SK-N-SH (cell line): ENCODE measurements at regions not wholly inside any gene's neighbourhood (a gene's known extent, or its start where the extent isn't known, plus 50 kb on each side); places are given as distances from the start of the nearest gene placed in this dataset.

Experiments
- CTCF ChIA-PET: fragments of 300-600, 350-600 bp; formaldehyde crosslinking; extraction: SDS; loops from one replicate; lab custom pipeline; 2021; lab: Yijun Ruan, JAX
- POLR2A ChIA-PET: fragments of 350-600 bp; sonication (Branson Sonifier 250); formaldehyde crosslinking; extraction: SDS; loops from one replicate; lab custom pipeline; 2020; ENCODE audit warnings: antibody characterized with exemption, inconsistent platforms; lab: Yijun Ruan, JAX
- DNase-seq: peaks from one replicate; pipeline ENCODE4 v3.0.0; 2012
- H2AFZ ChIP-seq: fragments of 200-600 bp; sonication (generic); 2 replicates; pipeline ENCODE4 v1.8.1; 2016; ENCODE audit warnings: antibody characterized with exemption, mild to moderate bottlenecking, low read depth
- H3F3A ChIP-seq: fragments of 200-600 bp; sonication (generic); replicated peaks from 2 replicates; pipeline ENCODE3; 2016; ENCODE audit warnings: antibody characterized with exemption, mild to moderate bottlenecking; ENCODE audit not compliant: insufficient read depth
- H3K27ac ChIP-seq, 2 experiments: fragments of 200-500 bp in 1 of 2; fragments of 200-600 bp in 1 of 2; sonication (Bioruptor generic) in 1 of 2; sonication (generic), shearing (Covaris generic) in 1 of 2; 2 replicates each; pipeline versions ENCODE4 v1.5.1 to v1.6.1; 2014 to 2016; ENCODE audit warnings: low read depth in 2 of 2, inconsistent platforms in 1 of 2, low read length in 1 of 2, mild to moderate bottlenecking in 1 of 2, mixed read lengths in 1 of 2
- H3K27me3 ChIP-seq: fragments of 200-600 bp; sonication (generic), shearing (Covaris generic); 2 replicates; pipeline ENCODE4 v1.6.1; 2016; ENCODE audit warnings: mixed run types; ENCODE audit not compliant: insufficient read depth
- H3K36me3 ChIP-seq, 2 experiments: fragments of 200-500 bp in 1 of 2; fragments of 200-600 bp in 1 of 2; sonication (Bioruptor generic) in 1 of 2; sonication (generic) in 1 of 2; replicated peaks in 1 of 2; 2 replicates each; pipeline versions ENCODE3 to v1.5.1; 2014 to 2016; ENCODE audit warnings: low read length in 1 of 2, mild to moderate bottlenecking in 1 of 2; ENCODE audit not compliant: insufficient read depth in 2 of 2, control insufficient read depth in 1 of 2
- H3K4me1 ChIP-seq, 2 experiments: fragments of 200-500 bp in 1 of 2; fragments of 200-600 bp in 1 of 2; sonication (Bioruptor generic) in 1 of 2; sonication (generic), shearing (Covaris generic) in 1 of 2; 2 replicates each; pipeline versions ENCODE4 v1.5.1 to v1.6.1; 2014 to 2016; ENCODE audit warnings: low read depth in 1 of 2, low read length in 1 of 2, mixed run types in 1 of 2; ENCODE audit not compliant: insufficient read depth in 2 of 2, control insufficient read depth in 1 of 2
- H3K4me2 ChIP-seq: fragments of 200-600 bp; sonication (generic), shearing (Covaris generic); 2 replicates; pipeline ENCODE4 v1.6.1; 2017; ENCODE audit warnings: mixed run types
- H3K4me3 ChIP-seq, 2 experiments: fragments of 200-500 bp in 1 of 2; fragments of 200-600 bp in 1 of 2; sonication (Bioruptor generic) in 1 of 2; sonication (generic), shearing (Covaris generic) in 1 of 2; 2 replicates each; pipeline versions ENCODE4 v1.5.1 to v1.8.1; 2014 to 2016; ENCODE audit warnings: low read depth in 2 of 2, inconsistent platforms in 1 of 2, low read length in 1 of 2, mild to moderate bottlenecking in 1 of 2, mixed read lengths in 1 of 2, moderate library complexity in 1 of 2
- H3K79me2 ChIP-seq: fragments of 200-600 bp; sonication (generic); 2 replicates; pipeline ENCODE4 v1.8.1; 2017; ENCODE audit warnings: mild to moderate bottlenecking; ENCODE audit not compliant: insufficient read depth
- H3K9ac ChIP-seq: fragments of 200-600 bp; sonication (generic); 2 replicates; pipeline ENCODE4 v1.6.1; 2017; ENCODE audit warnings: mixed run types
- H3K9me2 ChIP-seq: fragments of 200-600 bp; sonication (generic); 2 replicates; pipeline ENCODE4 v1.6.1; 2017; ENCODE audit warnings: mixed run types
- H3K9me3 ChIP-seq: fragments of 200-600 bp; sonication (generic); 2 replicates; pipeline ENCODE4 v1.6.1; 2017; ENCODE audit warnings: mixed run types, mild to moderate bottlenecking, moderate library complexity
- H4K20me1 ChIP-seq: fragments of 200-600 bp; sonication (generic); 2 replicates; pipeline ENCODE4 v1.6.1; 2017; ENCODE audit warnings: mild to moderate bottlenecking, mixed run types; ENCODE audit not compliant: insufficient read depth
- CHD2 ChIP-seq: fragments of 150-350 bp; IDR thresholded peaks from 2 replicates; pipeline ENCODE4 v1.6.1; 2018; ENCODE audit warnings: low read length; ENCODE audit not compliant: partially characterized antibody
- FOSL2 ChIP-seq: IDR thresholded peaks from 2 replicates; pipeline ENCODE4 v1.4.0; 2012; ENCODE audit warnings: low read depth, mild to moderate bottlenecking, moderate library complexity, borderline replicate concordance
- FOXJ3 ChIP-seq: sonication (generic); formaldehyde crosslinking; IDR thresholded peaks from 2 replicates; pipeline ENCODE4 v1.5.1; 2020; ENCODE audit warnings: mild to moderate bottlenecking, missing genetic modification reagents
- GABPA ChIP-seq: IDR thresholded peaks from 2 replicates; pipeline ENCODE4 v1.4.0; 2012; ENCODE audit warnings: low read depth, mild to moderate bottlenecking
- IRF3 ChIP-seq: fragments of 150-350 bp; IDR thresholded peaks from 2 replicates; pipeline ENCODE4 v1.6.1; 2016; ENCODE audit warnings: mild to moderate bottlenecking, low read depth, low read length
- JUND ChIP-seq: IDR thresholded peaks from 2 replicates; pipeline ENCODE4 v1.4.0; 2012
- MAX ChIP-seq: IDR thresholded peaks from 2 replicates; pipeline ENCODE4 v1.4.0; 2012; ENCODE audit warnings: low read depth
- MEF2A ChIP-seq: IDR thresholded peaks from 2 replicates; pipeline ENCODE4 v1.4.0; 2012; ENCODE audit warnings: low read depth, borderline replicate concordance
- NRF1 ChIP-seq: IDR thresholded peaks from 2 replicates; pipeline ENCODE4 v1.6.1; 2012; ENCODE audit warnings: low read depth, mild to moderate bottlenecking, low read length
- POLR2AphosphoS5 ChIP-seq: IDR thresholded peaks from 2 replicates; pipeline ENCODE4 v1.6.1; 2012; ENCODE audit warnings: low read depth, low read length
- RCOR1 ChIP-seq: fragments of 150-350 bp; IDR thresholded peaks from 2 replicates; pipeline ENCODE4 v1.6.1; 2017; ENCODE audit warnings: antibody characterized with exemption, low read length
- SMC3 ChIP-seq: IDR thresholded peaks from 2 replicates; pipeline ENCODE4 v1.6.1; 2012; ENCODE audit warnings: low read depth, low read length, improper control_type of control experiment
- TAF1 ChIP-seq: IDR thresholded peaks from 2 replicates; pipeline ENCODE4 v1.6.1; 2012; ENCODE audit warnings: low read depth, mild to moderate bottlenecking, low read length, moderate library complexity, borderline replicate concordance
- TCF12 ChIP-seq: IDR thresholded peaks from 2 replicates; pipeline ENCODE4 v1.4.0; 2012
- TEAD4 ChIP-seq: IDR thresholded peaks from 2 replicates; pipeline ENCODE4 v1.4.0; 2012; ENCODE audit warnings: mild to moderate bottlenecking, borderline replicate concordance; ENCODE audit not compliant: insufficient read depth
- USF1 ChIP-seq: IDR thresholded peaks from 2 replicates; pipeline ENCODE4 v1.4.0; 2012; ENCODE audit warnings: low read depth, borderline replicate concordance
- USF2 ChIP-seq: fragments of 150-350 bp; IDR thresholded peaks from 2 replicates; pipeline ENCODE4 v1.6.1; 2017; ENCODE audit warnings: antibody characterized with exemption, low read length, low read depth, borderline replicate concordance
- WGBS: methylation state at CpG from one replicate; pipeline ENCODE4 v1.1.6; 2017; ENCODE audit warnings: low lambda C conversion rate; 5-methylcytosine and 5-hydroxymethylcytosine counted together

- TF ChIP-seq USF1 (peak; percentile 25; the same call in 1 of the 2 replicates), TCF12 (no peak)
- TF ChIP-seq, all 33 proteins: peak for 1
- H4K20me1 ChIP-seq = no peaks in the 10 kb centered on the region
- H3K4me2 ChIP-seq = no peak overlapping the region
- DNase-seq = no peak
- no peak overlapping the region for H3K4me3 ChIP-seq
- H3K9ac ChIP-seq = no peak overlapping the region
- H3K4me1 ChIP-seq = no peaks in the 10 kb centered on the region
- no peak overlapping the region; a peak in 1 of 4 replicates for H3K27ac ChIP-seq
- H3K27me3 ChIP-seq = no peaks in the 10 kb centered on the region
- 71% methylated on average over 1 of the region's 1 CpG for WGBS
- no peaks in the 10 kb centered on the region for H3K79me2 ChIP-seq
- H3K9me3 ChIP-seq = no peaks in the 10 kb centered on the region
- CTCF ChIA-PET = no interaction called here
- peaks cover 3% of the 10 kb centered on the region for H3F3A ChIP-seq
- H3K9me2 ChIP-seq = no peaks in the 10 kb centered on the region
- POLR2A ChIA-PET = no interaction called here
- no peak overlapping the region; the same call in 1 of the 2 replicates for H2AFZ ChIP-seq
- no peaks in the 10 kb centered on the region for H3K36me3 ChIP-seq
Measured at GRCh38 chr5:98069876-98070512, 703.5 kb upstream of the RGMB start.

GRCh38 chr5:98072921-98073320, 700.5 kb upstream of the RGMB start:
- no peaks in the 10 kb centered on the region for H3K9me3 ChIP-seq
- ChIA-PET POLR2A (no interaction called here), CTCF (no interaction called here)
- H3K79me2 ChIP-seq = no peaks in the 10 kb centered on the region
- H3K27me3 ChIP-seq = no peaks in the 10 kb centered on the region
- H3K4me3 ChIP-seq = no peak overlapping the region
- no peak for DNase-seq
- WGBS = 74% methylated on average over 3 of the region's 3 CpGs
- no peaks in the 10 kb centered on the region for H3F3A ChIP-seq
- no peak for TF ChIP-seq POLR2AphosphoS5
- TF ChIP-seq TCF12 = no peak
- no peak overlapping the region for H3K4me2 ChIP-seq
- no peaks in the 10 kb centered on the region for H3K9me2 ChIP-seq
- H3K9ac ChIP-seq = no peak overlapping the region
- H3K36me3 ChIP-seq = no peaks in the 10 kb centered on the region
- no peaks in the 10 kb centered on the region for H4K20me1 ChIP-seq
- H2AFZ ChIP-seq = no peak overlapping the region
- H3K4me1 ChIP-seq = no peaks in the 10 kb centered on the region
- no peak overlapping the region for H3K27ac ChIP-seq

- CTCF ChIA-PET = no interaction called here
- Histone ChIP-seq H3K27me3 (no peaks in the 10 kb centered on the region), H3K4me1 (no peaks in the 10 kb centered on the region), H3K9me3 (no peaks in the 10 kb centered on the region), H4K20me1 (no peaks in the 10 kb centered on the region), H3K9me2 (no peaks in the 10 kb centered on the region), H3K9ac (no peak overlapping the region), H3K4me3 (no peak overlapping the region), H3K36me3 (no peaks in the 10 kb centered on the region), H3K27ac (no peak overlapping the region), H2AFZ (no peak overlapping the region), H3K4me2 (no peak overlapping the region), H3F3A (peaks cover 4% of the 10 kb centered on the region), H3K79me2 (no peaks in the 10 kb centered on the region)
- WGBS = 73% methylated on average over 2 of the region's 2 CpGs
- TF ChIP-seq POLR2AphosphoS5 (no peak), MEF2A (no peak), TAF1 (no peak), FOXJ3 (CRISPR knock-in tag) (no peak), CHD2 (no peak), NRF1 (no peak), RCOR1 (no peak), IRF3 (no peak), JUND (no peak), USF2 (no peak), SMC3 (no peak), MAX (no peak), TEAD4 (no peak), GABPA (no peak), FOSL2 (no peak), TCF12 (no peak)
- POLR2A ChIA-PET = no interaction called here
- no peak for DNase-seq
Measured at GRCh38 chr5:98076501-98076900, 697.0 kb upstream of the RGMB start.
